HFF-Myc (cell line): ENCODE measurements at regions not wholly inside any gene's neighbourhood (a gene's known extent, or its start where the extent isn't known, plus 50 kb on each side); places are given as distances from the start of the nearest gene placed in this dataset.

ENCODE experiments used
- DNase-seq: peaks from one replicate; pipeline ENCODE4 v3.0.0-alpha.2; 2011; ENCODE audit warnings: low read depth; ENCODE audit errors: extremely low read depth
- H3K4me3 ChIP-seq: replicated peaks from 2 replicates; pipeline ENCODE4 v1.5.1; 2011; ENCODE audit warnings: low read depth, mild to moderate bottlenecking, control low read depth, low read length
- TF ChIP-seq, protein P1 (sequence below): IDR thresholded peaks from 2 replicates; pipeline ENCODE4 v1.5.1; 2012; ENCODE audit warnings: mild to moderate bottlenecking, low read depth, low read length, control low read depth; ENCODE audit errors: missing control alignments

DNA sequence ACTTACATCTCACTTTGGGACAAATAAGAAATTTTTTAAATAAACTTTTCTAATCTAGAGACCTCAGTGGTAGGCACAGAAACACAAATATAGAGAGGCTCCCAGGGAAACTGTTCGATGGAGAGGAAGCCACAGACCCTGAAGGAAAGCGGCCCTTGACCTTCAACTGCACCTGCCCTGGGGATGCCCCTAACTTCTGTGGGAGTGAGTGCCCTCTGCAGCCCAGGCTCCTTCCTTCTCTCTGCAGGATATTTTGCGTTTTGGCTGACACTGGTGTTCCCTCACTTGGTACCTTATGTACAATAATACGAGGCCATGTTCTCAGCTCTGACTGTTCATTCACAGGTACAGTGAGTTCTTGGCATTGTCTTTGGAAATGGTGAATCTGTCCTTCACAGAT is 64.8 kb upstream of the MAL start:
- no peak for DNase-seq
- TF ChIP-seq, protein P1, sequence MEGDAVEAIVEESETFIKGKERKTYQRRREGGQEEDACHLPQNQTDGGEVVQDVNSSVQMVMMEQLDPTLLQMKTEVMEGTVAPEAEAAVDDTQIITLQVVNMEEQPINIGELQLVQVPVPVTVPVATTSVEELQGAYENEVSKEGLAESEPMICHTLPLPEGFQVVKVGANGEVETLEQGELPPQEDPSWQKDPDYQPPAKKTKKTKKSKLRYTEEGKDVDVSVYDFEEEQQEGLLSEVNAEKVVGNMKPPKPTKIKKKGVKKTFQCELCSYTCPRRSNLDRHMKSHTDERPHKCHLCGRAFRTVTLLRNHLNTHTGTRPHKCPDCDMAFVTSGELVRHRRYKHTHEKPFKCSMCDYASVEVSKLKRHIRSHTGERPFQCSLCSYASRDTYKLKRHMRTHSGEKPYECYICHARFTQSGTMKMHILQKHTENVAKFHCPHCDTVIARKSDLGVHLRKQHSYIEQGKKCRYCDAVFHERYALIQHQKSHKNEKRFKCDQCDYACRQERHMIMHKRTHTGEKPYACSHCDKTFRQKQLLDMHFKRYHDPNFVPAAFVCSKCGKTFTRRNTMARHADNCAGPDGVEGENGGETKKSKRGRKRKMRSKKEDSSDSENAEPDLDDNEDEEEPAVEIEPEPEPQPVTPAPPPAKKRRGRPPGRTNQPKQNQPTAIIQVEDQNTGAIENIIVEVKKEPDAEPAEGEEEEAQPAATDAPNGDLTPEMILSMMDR: no peak
- H3K4me3 ChIP-seq: no peak overlapping the region

- no peak overlapping the region for H3K4me3 ChIP-seq
- no peak for DNase-seq
- TF ChIP-seq, protein P1: peak; percentile 4
These were observed 61.3 kb upstream of the MAL start for GRCh38 chr2:94964193-94964592.

- no peak overlapping the region for H3K4me3 ChIP-seq
- DNase-seq: no peak
- TF ChIP-seq, protein P1: no peak
These were observed 58.8 kb upstream of the MAL start for GRCh38 chr2:94966689-94967088.

DNA sequence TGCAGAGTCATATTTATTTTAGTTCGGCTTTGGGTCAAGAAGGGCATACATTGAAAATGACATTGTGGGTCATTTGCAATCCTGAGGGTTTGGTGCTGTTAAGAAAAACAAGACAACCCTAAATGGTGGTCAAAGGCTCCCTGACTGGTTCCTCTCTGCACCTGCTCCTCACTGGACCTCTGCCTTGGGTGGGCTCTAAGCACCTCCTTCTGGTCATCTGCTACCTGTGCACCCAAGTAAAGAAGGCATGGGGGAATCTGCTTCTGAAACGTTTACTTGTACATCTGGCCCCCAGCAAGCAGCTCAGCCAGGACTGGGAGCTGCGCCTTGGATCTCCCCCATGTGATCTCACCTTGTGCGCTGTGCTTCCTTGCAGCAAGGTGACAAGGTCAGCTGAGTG is 55.2 kb upstream of the MAL start:
- H3K4me3 ChIP-seq: no peak overlapping the region
- no peak for DNase-seq
- TF ChIP-seq, protein P1: no peak
